HG03460 (cell line): ENCODE measurements at regions not wholly inside any gene's neighbourhood (a gene's known extent, or its start where the extent isn't known, plus 50 kb on each side); places are given as distances from the start of the nearest gene placed in this dataset.
"Not testable (repeated sequence)": the region's sequence is repeated elsewhere in the genome, so short reads cannot be mapped to it uniquely, and the experiment has no call there.

Experiments used
- ATAC-seq: cut with Tn5 transposase; IDR thresholded peaks from one replicate; pipeline ENCODE4 v1.9.1; 2021; ENCODE audit not compliant: unreplicated experiment

- ATAC-seq: no peak
Observed at GRCh38 chr3:144968750-144969350, 997.2 kb downstream of the DIPK2A start.

GRCh38 chr3:144984481-144984880 lies 1012.9 kb downstream of the DIPK2A start:
- ATAC-seq: not testable (repeated sequence)

- no peak for ATAC-seq
Observed at GRCh38 chr3:144989807-144990206, 1018.2 kb downstream of the DIPK2A start.

- no peak for ATAC-seq
Observed at GRCh38 chr3:144995856-144996255, 1024.2 kb downstream of the DIPK2A start.

- no peak for ATAC-seq
Observed at GRCh38 chr3:145005427-145005826, 1033.8 kb downstream of the DIPK2A start.

GRCh38 chr3:145006271-145006670 lies 1034.6 kb downstream of the DIPK2A start:
- ATAC-seq: no peak

GRCh38 chr3:145013931-145014330 lies 1042.3 kb downstream of the DIPK2A start:
- no peak for ATAC-seq

- no peak for ATAC-seq
Observed at GRCh38 chr3:145015253-145015652, 1043.6 kb downstream of the DIPK2A start.

- no peak for ATAC-seq
Observed at GRCh38 chr3:145017959-145018358, 1046.3 kb downstream of the DIPK2A start.

- no peak for ATAC-seq
Observed at GRCh38 chr3:145022447-145022846, 1050.8 kb downstream of the DIPK2A start.

- no peak for ATAC-seq
Observed at GRCh38 chr3:145024700-145025099, 1053.1 kb downstream of the DIPK2A start.

GRCh38 chr3:145027186-145027585 lies 1055.6 kb downstream of the DIPK2A start:
- ATAC-seq: not testable (repeated sequence)

GRCh38 chr3:145032791-145033190 lies 1061.2 kb downstream of the DIPK2A start:
- no peak for ATAC-seq

GRCh38 chr3:145035682-145036081 lies 1064.1 kb downstream of the DIPK2A start:
- no peak for ATAC-seq

GRCh38 chr3:145054055-145054454 lies 1082.4 kb downstream of the DIPK2A start:
- ATAC-seq: not testable (repeated sequence)

GRCh38 chr3:145055375-145056076 lies 1083.9 kb downstream of the DIPK2A start:
- peak; percentile 62 for ATAC-seq

GRCh38 chr3:145058483-145058882 lies 1086.9 kb downstream of the DIPK2A start:
- ATAC-seq: no peak

GRCh38 chr3:145063616-145064015 lies 1092.0 kb downstream of the DIPK2A start:
- no peak for ATAC-seq

GRCh38 chr3:145070795-145071194 lies 1090.2 kb downstream of the PLOD2 start:
- ATAC-seq: no peak

GRCh38 chr3:145079436-145079835 lies 1081.5 kb downstream of the PLOD2 start:
- no peak for ATAC-seq

GRCh38 chr3:145087038-145087437 lies 1073.9 kb downstream of the PLOD2 start:
- ATAC-seq: no peak

- ATAC-seq: peak; percentile 89
Observed at GRCh38 chr3:145088917-145089316, 1072.1 kb downstream of the PLOD2 start.

GRCh38 chr3:145089337-145089736 lies 1071.6 kb downstream of the PLOD2 start:
- peak; percentile 15 for ATAC-seq
